ENCODE measurements at regions not wholly inside any gene's neighbourhood (a gene's known extent, or its start where the extent isn't known, plus 50 kb on each side); places are given as distances from the start of the nearest gene placed in this dataset.
"Not testable (repeated sequence)": the region's sequence is repeated elsewhere in the genome, so short reads cannot be mapped to it uniquely, and the experiment has no call there.

DNA sequence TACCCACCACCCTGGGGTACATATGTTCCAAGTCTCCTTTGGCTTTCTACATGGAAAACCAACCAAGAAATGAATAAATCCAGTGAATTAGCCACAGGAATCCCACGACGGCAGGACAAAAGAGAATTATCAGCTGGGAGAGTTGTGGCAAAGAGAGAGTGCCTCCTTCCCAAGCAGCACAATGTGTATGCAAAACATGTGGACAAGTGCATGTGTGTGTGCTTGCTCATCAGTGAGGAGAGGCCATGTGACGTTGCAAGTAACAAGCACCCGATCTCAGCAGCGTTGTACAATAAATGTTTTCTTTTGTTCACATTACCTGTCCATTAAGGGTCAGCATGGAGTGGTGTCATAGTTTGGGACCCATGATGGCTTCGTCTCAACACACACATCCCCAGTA lies 50.0 kb upstream of the EMX2 start:
- DNase-seq = no peak

GRCh38 chr10:117488004-117488403 lies 54.5 kb upstream of the EMX2 start:
- no peak for DNase-seq

GRCh38 chr10:117486606-117487005 lies 55.9 kb upstream of the EMX2 start:
- no peak for DNase-seq

- DNase-seq = no peak
Observed at GRCh38 chr10:117483056-117483590, 59.4 kb upstream of the EMX2 start.

- DNase-seq = not testable (repeated sequence)
Observed at GRCh38 chr10:117481011-117481410, 61.5 kb upstream of the EMX2 start.

GRCh38 chr10:117480097-117480496 lies 62.4 kb upstream of the EMX2 start:
- DNase-seq = no peak

DNA sequence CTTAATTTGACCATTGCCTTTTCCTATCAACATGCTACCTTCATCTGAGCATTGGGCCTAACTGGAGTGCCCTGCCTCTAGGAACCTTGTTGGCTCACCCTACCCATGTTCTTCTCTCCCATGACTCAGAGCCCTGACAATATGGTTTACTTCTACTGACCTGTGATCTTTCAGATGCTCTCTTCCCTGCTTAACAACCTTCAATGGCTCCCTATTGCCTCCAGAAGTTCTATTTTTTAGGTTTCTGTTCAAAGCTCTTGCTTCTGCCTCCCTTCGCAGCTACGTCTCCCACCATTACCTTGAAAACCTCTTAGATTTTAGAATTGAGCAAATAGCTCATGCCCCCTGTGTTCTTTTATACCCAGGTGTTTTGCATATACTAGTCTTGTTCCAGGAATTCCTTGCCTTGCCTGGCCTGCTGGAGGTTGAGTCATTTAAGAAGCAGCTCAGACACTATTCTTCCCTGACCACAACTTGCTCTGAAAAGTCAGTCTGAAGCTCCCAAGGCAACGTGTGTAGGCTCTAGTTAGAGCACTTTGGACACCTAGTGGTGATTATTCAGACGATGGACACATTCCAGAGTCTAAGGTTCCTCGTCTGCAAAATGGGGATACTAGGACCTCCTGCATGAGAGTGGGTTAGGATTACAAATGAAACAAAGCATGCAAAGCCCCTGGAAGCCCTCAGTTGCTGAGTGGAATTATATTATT lies 64.4 kb upstream of the EMX2 start:
- no peak for DNase-seq

DNA sequence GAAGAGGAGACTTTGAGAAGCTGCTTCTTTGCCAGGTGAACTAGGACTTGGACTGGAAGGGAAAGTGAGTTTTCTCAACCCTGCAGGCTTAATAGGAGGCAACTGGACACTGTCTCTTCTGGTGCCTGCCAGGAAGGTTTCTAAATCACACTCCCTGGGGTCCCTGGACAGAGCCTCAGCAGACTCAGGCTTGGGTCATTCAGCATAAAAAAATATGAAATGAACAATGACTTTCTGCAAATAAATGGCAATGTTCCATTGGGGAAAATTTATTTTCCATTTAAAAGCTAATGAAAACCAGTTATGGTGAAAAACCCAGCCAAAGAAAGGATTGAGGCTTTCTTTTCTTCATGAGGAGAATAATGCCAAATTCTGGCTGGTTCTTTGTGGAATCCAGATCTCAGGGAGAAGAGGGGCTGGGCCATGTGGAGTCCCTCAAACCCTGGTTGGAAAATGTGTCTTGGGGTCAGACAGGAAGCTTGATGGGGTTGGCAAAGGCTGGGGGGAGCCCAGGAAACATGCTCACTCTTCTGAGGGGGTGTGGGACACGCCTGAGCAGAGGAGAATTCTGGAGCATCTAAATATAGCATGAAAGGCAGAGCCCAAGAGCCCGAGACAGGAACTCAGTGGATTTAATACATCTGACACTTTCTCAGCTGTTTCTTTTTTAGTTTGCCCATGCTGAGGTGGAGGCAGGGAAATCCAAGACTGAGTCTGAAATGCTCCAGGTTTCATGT lies 65.2 kb upstream of the EMX2 start:
- DNase-seq = no peak

GRCh38 chr10:117476716-117477115 lies 65.8 kb upstream of the EMX2 start:
- DNase-seq = no peak

DNA sequence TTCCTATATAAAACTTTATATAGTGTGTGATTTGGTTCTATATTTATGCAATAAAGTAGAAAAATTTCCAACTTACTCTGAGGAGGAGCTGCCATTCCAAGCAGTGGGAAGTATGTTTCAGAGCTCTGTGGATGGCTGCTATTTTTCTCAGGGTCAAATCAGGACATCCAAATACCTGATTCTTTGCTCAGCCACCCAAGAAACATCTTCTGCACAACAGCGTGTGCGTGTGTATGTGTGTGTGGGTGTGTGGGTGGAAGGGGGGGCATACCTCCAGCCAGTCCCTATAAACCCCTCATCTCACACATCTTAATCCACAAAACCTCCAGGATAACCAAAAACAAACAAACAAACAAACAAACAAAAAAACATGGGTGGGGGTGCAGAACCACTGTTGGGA lies 66.3 kb upstream of the EMX2 start:
- no peak for DNase-seq

- no peak for DNase-seq
Observed at GRCh38 chr10:117472872-117473271, 69.7 kb upstream of the EMX2 start.

DNA sequence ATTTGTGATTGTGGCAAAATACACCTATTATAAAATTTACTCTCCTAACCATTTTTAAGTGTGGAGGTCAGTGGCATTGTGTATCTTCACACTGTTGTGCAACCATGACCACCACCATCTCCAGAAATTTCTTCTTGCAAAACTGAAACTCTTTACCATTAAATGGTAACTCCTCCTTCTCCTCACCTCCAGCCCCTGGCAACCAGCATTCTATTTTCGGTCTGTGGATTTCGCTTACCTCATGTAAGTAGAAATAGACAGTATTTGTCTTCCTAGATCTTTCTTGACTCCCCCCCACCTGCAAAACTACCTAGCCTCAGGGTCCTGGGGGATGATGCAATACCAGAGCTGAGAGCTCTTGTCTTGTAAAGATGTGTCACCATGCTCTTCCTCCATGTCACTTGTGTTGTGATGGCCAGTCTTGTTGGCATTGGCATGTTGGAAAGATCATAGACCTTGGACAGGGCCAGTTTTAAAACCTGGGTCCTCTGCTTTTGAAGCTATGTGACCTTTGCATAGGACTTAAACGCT lies 71.1 kb upstream of the EMX2 start:
- DNase-seq = no peak

GRCh38 chr10:117470733-117471132 lies 71.8 kb upstream of the EMX2 start:
- no peak for DNase-seq

DNA sequence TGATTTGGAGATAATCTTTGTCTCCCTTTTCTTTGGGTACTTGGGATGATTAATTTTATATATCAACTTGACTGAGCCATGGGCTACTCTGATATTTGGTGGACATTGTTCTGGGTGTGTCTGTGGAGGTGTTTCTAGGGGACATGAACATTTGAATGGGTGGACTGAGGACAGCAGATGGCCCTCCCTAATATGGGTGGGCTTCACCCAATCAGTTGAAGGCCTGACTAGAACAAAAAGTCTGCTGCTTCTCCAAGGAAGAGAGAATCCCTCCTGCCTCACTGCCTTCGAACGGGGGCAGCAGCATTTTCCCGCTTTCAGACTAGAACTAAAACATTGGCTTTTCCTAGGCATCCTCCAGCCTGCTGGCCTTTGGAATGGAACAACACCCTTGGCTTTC lies 73.9 kb upstream of the EMX2 start:
- DNase-seq = no peak

DNA sequence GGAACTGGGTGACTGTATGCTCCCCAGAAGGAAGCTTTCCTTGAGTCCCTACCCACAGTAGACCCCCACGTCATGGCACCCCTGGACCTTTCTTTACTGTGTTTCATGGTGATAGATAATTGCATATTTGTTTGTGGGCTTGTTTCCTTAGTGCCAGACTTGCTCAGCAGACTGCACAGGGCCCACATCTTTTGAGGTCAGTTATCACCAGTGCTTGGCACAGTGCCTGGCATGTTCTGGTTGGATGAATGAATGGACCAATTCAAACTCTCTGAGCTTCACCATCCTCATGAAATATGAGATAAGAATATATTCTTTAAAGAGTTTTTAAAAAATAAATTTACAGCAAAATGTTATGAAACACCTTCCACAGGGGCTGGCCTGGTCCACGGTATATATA lies 78.4 kb upstream of the EMX2 start:
- no peak for DNase-seq

DNA sequence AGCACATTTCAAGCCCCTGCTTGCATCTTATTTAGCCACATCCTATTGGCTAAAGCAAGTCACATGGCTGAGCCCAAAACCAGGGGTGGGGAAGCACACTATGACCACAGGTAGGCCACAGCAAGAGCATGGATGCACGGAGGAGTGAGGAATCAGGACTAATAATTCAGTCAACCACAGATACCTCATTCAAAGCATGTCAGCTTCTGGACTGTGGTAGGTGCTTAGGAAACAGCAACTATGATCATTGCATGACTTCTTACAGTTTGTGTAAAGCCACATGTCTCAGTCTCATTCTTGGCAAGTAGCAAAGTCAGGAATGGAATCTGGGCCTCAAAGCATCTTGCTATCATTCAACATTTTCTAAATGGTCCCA lies 79.0 kb upstream of the EMX2 start:
- DNase-seq = no peak

GRCh38 chr10:117462816-117463544 lies 79.6 kb upstream of the EMX2 start:
- no peak for DNase-seq

DNA sequence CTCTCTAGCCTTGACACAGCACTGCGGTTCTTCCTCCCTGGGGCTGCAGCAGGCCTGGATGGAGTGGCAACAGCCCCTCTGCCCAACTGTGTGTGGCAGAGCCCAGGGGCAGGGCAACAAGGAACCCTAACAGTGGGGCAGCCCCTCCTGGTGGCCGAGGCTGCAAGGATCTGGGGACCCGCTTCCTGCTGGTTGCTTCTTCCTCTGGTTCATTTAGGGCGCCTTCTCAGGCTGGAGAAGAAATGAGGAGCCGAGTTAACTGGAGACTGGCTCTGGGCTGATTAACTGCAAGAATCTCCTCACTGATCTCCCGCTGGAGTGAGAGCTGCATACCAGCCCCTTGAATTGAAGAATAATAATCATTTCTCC lies 80.1 kb upstream of the EMX2 start:
- no peak for DNase-seq

GRCh38 chr10:117461766-117462423 lies 80.7 kb upstream of the EMX2 start:
- no peak for DNase-seq

DNA sequence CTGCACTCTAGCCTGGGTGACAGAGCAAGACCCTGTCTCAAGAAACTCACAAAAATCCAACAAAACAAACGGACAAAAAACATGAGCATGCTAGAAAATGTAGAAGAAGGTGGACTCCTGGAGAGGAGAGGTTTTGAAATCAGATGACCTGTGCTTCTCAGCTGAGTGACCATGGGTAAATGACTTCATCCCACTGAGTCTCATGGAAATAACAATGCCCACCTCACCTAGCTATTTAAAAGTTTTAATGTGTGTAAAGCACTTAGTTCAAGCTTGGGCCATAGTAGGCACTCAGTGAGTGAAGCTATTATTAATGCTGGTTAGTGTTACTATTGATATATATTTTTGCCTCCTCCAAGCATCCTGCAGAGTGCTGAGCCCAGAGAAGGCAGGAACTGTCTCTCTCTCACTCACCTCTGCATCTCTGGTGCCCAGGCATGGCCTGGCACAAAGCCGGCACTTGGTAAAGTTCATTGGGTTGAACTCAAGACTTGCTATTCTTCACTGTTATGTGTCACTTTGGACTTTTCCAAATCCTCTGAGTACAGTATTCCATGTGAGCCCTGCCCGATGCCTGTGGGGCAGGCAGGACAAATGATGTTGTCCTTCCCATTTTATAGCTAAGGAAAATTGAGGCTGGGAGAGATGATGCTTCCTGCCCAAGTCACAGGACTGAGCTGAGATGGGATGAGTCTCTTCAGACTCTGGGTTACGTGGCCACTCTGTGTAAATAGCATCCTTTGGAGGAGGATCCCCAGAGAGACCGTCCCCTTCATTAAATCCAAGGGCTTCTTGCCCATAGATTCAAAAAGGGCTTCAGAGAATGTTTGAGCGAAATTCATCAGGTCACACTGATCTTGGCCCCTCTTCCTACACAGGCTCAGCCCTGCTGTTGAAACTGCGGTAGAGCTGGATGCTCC lies 81.4 kb upstream of the EMX2 start:
- DNase-seq = no peak

DNA sequence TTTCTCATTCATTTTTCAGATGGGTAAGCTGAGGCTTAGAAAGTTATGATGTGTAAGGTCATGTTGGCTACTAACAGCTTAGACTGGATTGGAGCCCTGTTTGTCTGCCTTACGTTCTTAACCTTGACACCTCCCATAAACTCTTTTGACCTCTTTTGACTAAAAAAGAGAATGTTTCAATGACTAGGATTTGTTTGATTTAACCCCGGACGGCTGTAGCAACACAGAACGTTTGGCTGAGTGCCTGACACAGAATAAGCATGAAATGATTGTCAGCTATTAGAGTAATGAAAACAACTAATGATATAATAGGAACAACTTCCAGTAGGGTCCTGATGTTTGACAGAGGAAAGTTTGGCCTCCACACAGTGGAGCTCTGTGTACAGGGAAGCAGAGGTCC lies 83.3 kb upstream of the PDZD8 start:
- DNase-seq = no peak

- DNase-seq = no peak
Observed at GRCh38 chr10:117457932-117458331, 82.7 kb upstream of the PDZD8 start.

All from stimulated activated CD4-positive, alpha-beta T cell treated with anti-CD3 and anti-CD28 coated beads, Interleukin-15, amount 100 ng/mL, for 24 hours (primary cell).